Esophagus squamous epithelium (tissue), 5 donors: ENCODE measurements at regions not wholly inside any gene's neighbourhood (a gene's known extent, or its start where the extent isn't known, plus 50 kb on each side); places are given as distances from the start of the nearest gene placed in this dataset.
"Not testable (repeated sequence)": the region's sequence is repeated elsewhere in the genome, so short reads cannot be mapped to it uniquely, and the experiment has no call there.

Experiments
- DNase-seq: peaks from one replicate; lab custom pipeline; 2025; lab: John Stamatoyannopoulos, UW
- H3K27ac ChIP-seq, 4 donors: fragments of 200-600 bp; sonication (generic); one replicate each; pipeline ENCODE4 v1.5.1; 2016 to 2019; ENCODE audit warnings: mild to moderate bottlenecking in 1 of 4
- H3K27me3 ChIP-seq, 4 donors: fragments of 200-600 bp; sonication (generic); 1 replicate in 3 of 4; 2 replicates in 1 of 4; pipeline versions ENCODE4 v1.5.1 to v1.6.0; 2017 to 2021; ENCODE audit warnings: antibody characterized with exemption in 1 of 4
- H3K36me3 ChIP-seq, 3 donors: fragments of 200-600 bp; sonication (generic); one replicate each; pipeline ENCODE4 v1.5.1; 2016 to 2019
- H3K4me1 ChIP-seq, 3 donors: fragments of 200-600 bp; sonication (generic); one replicate each; pipeline ENCODE4 v1.5.1; 2017 to 2019
- H3K4me3 ChIP-seq, 4 donors: fragments of 200-600 bp; sonication (generic); 1 replicate in 3 of 4; 2 replicates in 1 of 4; pipeline ENCODE4 v1.5.1; 2016 to 2019; ENCODE audit warnings: mild to moderate bottlenecking in 2 of 4, moderate library complexity in 1 of 4
- H3K9me3 ChIP-seq, 3 donors: fragments of 200-600 bp; sonication (generic); one replicate each; pipeline ENCODE4 v1.5.1; 2016 to 2019
- POLR2A ChIP-seq, 4 donors: fragments of 450-650 bp; IDR thresholded peaks; one replicate each; pipeline ENCODE4 v1.6.1; 2017; ENCODE audit warnings: antibody characterized with exemption in 4 of 4, mild to moderate bottlenecking in 4 of 4, moderate library complexity in 3 of 4
- WGBS, 2 donors: methylation state at CpG; one replicate each; pipeline ENCODE4 v1.1.5; 2018; 5-methylcytosine and 5-hydroxymethylcytosine counted together
- intact Hi-C: fragments of 100-400 bp; cut with DNase I; formaldehyde crosslinking; loops from one replicate; pipeline ENCODE4 v1.15.0; 2022
- TF ChIP-seq, protein P1 (sequence below), 6 experiments: fragments of 450-650 bp in 4 of 6; fragments of 200-600 bp in 2 of 6; sonication (generic) in 2 of 6; IDR thresholded peaks; one replicate each; pipeline ENCODE4 v1.5.1; 2016 to 2019; ENCODE audit warnings: antibody characterized with exemption in 6 of 6, mild to moderate bottlenecking in 4 of 6, moderate library complexity in 4 of 6
- donor health status: DM: yes; HTN: yes; CAD: no.

- Histone ChIP-seq H3K27ac (no peak overlapping the region), H3K9me3 (peaks cover 0 to 30% (median 20%) of the 10 kb centered on the region in 3 donors), H3K36me3 (no peaks in the 10 kb centered on the region), H3K4me3 (no peak overlapping the region), H3K27me3 (peaks cover 0 to 17% (median 0%) of the 10 kb centered on the region in 4 donors), H3K4me1 (peaks cover 3 to 25% (median 3%) of the 10 kb centered on the region in 3 donors)
- intact Hi-C loops = no loop called here
- WGBS, 2 donors = 19 to 56% methylated on average over 1 of the region's 1 CpG
- TF ChIP-seq, protein P1, sequence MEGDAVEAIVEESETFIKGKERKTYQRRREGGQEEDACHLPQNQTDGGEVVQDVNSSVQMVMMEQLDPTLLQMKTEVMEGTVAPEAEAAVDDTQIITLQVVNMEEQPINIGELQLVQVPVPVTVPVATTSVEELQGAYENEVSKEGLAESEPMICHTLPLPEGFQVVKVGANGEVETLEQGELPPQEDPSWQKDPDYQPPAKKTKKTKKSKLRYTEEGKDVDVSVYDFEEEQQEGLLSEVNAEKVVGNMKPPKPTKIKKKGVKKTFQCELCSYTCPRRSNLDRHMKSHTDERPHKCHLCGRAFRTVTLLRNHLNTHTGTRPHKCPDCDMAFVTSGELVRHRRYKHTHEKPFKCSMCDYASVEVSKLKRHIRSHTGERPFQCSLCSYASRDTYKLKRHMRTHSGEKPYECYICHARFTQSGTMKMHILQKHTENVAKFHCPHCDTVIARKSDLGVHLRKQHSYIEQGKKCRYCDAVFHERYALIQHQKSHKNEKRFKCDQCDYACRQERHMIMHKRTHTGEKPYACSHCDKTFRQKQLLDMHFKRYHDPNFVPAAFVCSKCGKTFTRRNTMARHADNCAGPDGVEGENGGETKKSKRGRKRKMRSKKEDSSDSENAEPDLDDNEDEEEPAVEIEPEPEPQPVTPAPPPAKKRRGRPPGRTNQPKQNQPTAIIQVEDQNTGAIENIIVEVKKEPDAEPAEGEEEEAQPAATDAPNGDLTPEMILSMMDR (IDR thresholded peaks at IDR 0.05) = no peak
- TF ChIP-seq POLR2A (IDR thresholded peaks at IDR 0.05) = no peak
- no peak for DNase-seq
Observed at GRCh38 chr15:47900751-47901150, 183.4 kb downstream of the SEMA6D start.

GRCh38 chr15:47903368-47903767, 186.1 kb downstream of the SEMA6D start:
- no peak for TF ChIP-seq POLR2A (IDR thresholded peaks at IDR 0.05)
- TF ChIP-seq, protein P1 (IDR thresholded peaks at IDR 0.05) = no peak
- Histone ChIP-seq H3K4me3 (no peak overlapping the region), H3K27ac (no peak overlapping the region), H3K36me3 (no peaks in the 10 kb centered on the region), H3K4me1 (peaks cover 0 to 7% (median under 1%) of the 10 kb centered on the region in 3 donors), H3K27me3 (peaks cover 0 to 7% (median 0%) of the 10 kb centered on the region in 4 donors), H3K9me3 (peaks cover 0 to 30% (median 20%) of the 10 kb centered on the region in 3 donors)
- DNase-seq = no peak
- intact Hi-C loops = no loop called here

DNA sequence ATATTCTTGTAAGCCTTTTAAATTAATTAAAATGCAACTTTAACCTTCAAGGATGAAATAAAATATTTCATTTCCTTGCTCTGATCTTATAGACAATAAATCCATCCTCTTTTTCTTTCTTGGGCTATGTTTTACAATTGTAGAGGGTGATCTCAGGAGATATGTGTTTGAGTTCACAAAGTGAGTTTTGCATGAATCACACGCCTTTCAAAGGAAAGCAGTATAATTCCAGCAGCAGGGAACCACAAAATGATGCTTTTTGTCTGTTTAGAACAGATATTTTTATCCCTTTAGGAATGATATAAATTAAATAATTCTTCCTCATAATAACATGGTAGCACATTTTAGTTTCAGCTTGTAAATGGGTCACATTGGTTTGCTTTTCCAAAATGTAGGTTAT, 191.2 kb downstream of the SEMA6D start:
- intact Hi-C loops = no loop called here
- TF ChIP-seq, protein P1 (IDR thresholded peaks at IDR 0.05) = no peak
- no peak for TF ChIP-seq POLR2A (IDR thresholded peaks at IDR 0.05)
- Histone ChIP-seq H3K4me1 (peaks cover 0 to under 1% (median 0%) of the 10 kb centered on the region in 3 donors), H3K27me3 (no peaks in the 10 kb centered on the region), H3K4me3 (no peak overlapping the region), H3K36me3 (no peaks in the 10 kb centered on the region), H3K27ac (no peak overlapping the region), H3K9me3 (peaks cover 0 to 14% (median 4%) of the 10 kb centered on the region in 3 donors)
- 74 to 86% methylated on average over 1 of the region's 1 CpG for WGBS, 2 donors
- no peak for DNase-seq

DNA sequence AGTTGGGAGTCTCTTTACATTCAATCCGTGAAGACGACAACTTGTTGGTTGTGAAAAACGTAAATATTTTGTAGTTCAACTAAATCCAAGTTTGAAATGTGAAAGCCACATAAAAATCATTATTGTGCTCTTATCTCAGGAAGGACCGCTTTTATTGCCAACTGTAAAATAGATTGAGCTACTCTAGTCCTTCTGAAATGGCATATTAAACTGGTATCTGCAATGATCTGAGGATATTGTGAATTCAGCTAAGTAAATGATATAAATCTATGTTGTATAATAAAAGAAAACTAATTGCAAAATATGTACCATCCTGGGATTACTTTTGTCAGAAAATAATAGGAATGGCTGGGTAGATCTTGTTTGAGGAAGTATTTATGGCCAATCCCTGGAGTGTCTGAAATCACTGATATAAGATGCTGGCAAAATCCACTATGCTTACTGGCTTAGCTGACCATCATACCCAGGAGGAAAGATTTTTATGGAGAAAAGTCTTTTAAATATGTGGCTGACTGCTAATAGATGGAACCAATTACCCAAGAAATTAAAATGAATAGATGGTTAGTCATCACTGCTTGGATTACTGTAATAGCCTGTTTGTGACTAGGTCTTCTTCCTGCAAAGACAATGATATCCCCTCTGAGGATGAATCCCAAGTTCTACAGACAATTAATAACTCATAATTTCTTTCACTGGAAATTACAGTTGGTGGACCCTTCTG, 191.8 kb downstream of the SEMA6D start:
- no peaks in the 10 kb centered on the region for H3K36me3 ChIP-seq
- H3K4me1 ChIP-seq = peaks cover 0 to 7% (median 0%) of the 10 kb centered on the region in 3 donors
- H3K27ac ChIP-seq = no peak overlapping the region
- H3K4me3 ChIP-seq = no peak overlapping the region
- no peaks in the 10 kb centered on the region for H3K27me3 ChIP-seq
- TF ChIP-seq, protein P1 (IDR thresholded peaks at IDR 0.05) = no peak
- TF ChIP-seq POLR2A (IDR thresholded peaks at IDR 0.05) = no peak
- no peak for DNase-seq
- WGBS, 2 donors = 88 to 93% methylated on average over 4 of the region's 4 CpGs
- intact Hi-C loops = no loop called here
- peaks cover 0 to 8% (median 4%) of the 10 kb centered on the region in 3 donors for H3K9me3 ChIP-seq

GRCh38 chr15:47912910-47913309, 195.6 kb downstream of the SEMA6D start:
- DNase-seq, H3K9me3 ChIP-seq, intact Hi-C loops, H3K4me1 ChIP-seq, H3K27me3 ChIP-seq, H3K36me3 ChIP-seq, H3K27ac ChIP-seq, H3K4me3 ChIP-seq: not testable (repeated sequence)
- WGBS, 2 donors = 82 to 86% methylated on average over 1 to 4 of the region's 6 CpGs
